Thyroid gland (tissue), 4 donors: ENCODE measurements at regions not wholly inside any gene's neighbourhood (a gene's known extent, or its start where the extent isn't known, plus 50 kb on each side); places are given as distances from the start of the nearest gene placed in this dataset.
"Not testable (repeated sequence)": the region's sequence is repeated elsewhere in the genome, so short reads cannot be mapped to it uniquely, and the experiment has no call there.

ENCODE experiments used
- DNase-seq, 2 donors: peaks; one replicate each; pipeline ENCODE4 v3.0.0-alpha.2; 2019
- H3K27ac ChIP-seq, 3 donors: fragments of 200-600 bp; sonication (generic); 1 replicate in 2 of 3; 2 replicates in 1 of 3; pipeline ENCODE4 v1.5.1; 2016 to 2019; ENCODE audit warnings: mild to moderate bottlenecking in 1 of 3, moderate library complexity in 1 of 3
- H3K27me3 ChIP-seq: fragments of 200-600 bp; sonication (generic); one replicate; pipeline ENCODE4 v1.5.1; 2019
- H3K36me3 ChIP-seq, 2 donors: fragments of 200-600 bp; sonication (generic); one replicate each; pipeline ENCODE4 v1.5.1; 2016 to 2019
- H3K4me1 ChIP-seq, 2 donors: fragments of 200-600 bp; sonication (generic); one replicate each; pipeline ENCODE4 v1.5.1; 2017 to 2019
- H3K4me3 ChIP-seq, 3 donors: fragments of 200-600 bp; sonication (generic); replicated peaks in 1 of 3; 1 replicate in 2 of 3; 2 replicates in 1 of 3; pipeline ENCODE4 v1.5.1; 2016; ENCODE audit warnings: mild to moderate bottlenecking in 1 of 3
- H3K9me3 ChIP-seq: fragments of 200-600 bp; sonication (generic); one replicate; pipeline ENCODE4 v1.5.1; 2017
- POLR2A ChIP-seq, 2 donors: fragments of 450-650 bp; IDR thresholded peaks; one replicate each; pipeline ENCODE4 v1.6.1; 2017; ENCODE audit warnings: antibody characterized with exemption in 2 of 2, mild to moderate bottlenecking in 2 of 2, moderate library complexity in 1 of 2
- WGBS, 2 donors: methylation state at CpG; one replicate each; pipeline ENCODE4 v1.1.5; 2017; 5-methylcytosine and 5-hydroxymethylcytosine counted together
- intact Hi-C: fragments of 100-400 bp; cut with DNase I; formaldehyde crosslinking; loops from one replicate; pipeline ENCODE4 v1.15.1; 2023
- TF ChIP-seq, protein P1 (sequence below), 6 experiments: fragments of 200-600 bp in 3 of 6; fragments of 450-650 bp in 3 of 6; sonication (generic) in 3 of 6; IDR thresholded peaks; one replicate each; pipeline ENCODE4 v1.5.1; 2016 to 2019; ENCODE audit warnings: antibody characterized with exemption in 6 of 6, mild to moderate bottlenecking in 2 of 6, inconsistent platforms in 1 of 6, moderate library complexity in 1 of 6

DNA sequence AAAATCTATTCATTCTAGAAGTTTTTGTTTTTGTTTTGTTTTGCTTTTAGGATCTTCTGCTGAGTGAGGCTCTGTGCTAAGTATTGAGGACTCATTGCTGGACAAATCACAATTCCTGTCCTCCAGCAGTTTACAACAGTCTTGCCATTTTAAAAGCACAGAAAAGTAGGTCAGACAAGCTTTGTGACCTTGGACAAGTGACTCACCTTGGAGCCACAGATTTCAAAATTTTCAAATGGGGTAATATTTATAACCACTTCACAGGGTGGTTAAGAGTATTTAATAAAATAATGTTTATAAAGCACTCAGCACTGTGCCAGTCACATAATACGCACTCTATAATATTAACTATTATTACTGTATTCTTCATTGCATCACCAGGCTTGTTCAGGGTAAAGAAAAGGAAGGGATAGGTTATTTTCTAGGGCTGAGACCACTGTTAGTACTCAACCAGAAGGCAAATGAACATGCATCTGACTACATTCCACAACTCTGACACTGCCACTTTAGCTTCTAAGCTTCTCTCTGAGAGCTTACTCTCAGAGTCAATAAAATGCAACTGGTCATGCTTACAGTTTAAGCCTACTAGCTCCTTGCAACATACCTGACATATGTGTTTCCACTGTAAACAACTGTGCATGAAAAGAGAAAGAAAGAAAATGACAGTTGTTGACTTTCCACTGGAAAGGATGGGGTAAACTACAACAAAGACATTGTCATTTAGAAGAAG, 63.2 kb upstream of the FIBIN start:
- 47 to 88% methylated on average over 1 of the region's 1 CpG for WGBS, 2 donors
- Histone ChIP-seq H3K36me3 (no peaks in the 10 kb centered on the region), H3K4me3 (no peak overlapping the region), H3K4me1 (peaks cover 3 to 6% of the 10 kb centered on the region in 2 donors), H3K9me3 (no peaks in the 10 kb centered on the region), H3K27me3 (no peaks in the 10 kb centered on the region), H3K27ac (no peak overlapping the region)
- no peak for TF ChIP-seq POLR2A (IDR thresholded peaks at IDR 0.05)
- TF ChIP-seq, protein P1, sequence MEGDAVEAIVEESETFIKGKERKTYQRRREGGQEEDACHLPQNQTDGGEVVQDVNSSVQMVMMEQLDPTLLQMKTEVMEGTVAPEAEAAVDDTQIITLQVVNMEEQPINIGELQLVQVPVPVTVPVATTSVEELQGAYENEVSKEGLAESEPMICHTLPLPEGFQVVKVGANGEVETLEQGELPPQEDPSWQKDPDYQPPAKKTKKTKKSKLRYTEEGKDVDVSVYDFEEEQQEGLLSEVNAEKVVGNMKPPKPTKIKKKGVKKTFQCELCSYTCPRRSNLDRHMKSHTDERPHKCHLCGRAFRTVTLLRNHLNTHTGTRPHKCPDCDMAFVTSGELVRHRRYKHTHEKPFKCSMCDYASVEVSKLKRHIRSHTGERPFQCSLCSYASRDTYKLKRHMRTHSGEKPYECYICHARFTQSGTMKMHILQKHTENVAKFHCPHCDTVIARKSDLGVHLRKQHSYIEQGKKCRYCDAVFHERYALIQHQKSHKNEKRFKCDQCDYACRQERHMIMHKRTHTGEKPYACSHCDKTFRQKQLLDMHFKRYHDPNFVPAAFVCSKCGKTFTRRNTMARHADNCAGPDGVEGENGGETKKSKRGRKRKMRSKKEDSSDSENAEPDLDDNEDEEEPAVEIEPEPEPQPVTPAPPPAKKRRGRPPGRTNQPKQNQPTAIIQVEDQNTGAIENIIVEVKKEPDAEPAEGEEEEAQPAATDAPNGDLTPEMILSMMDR (IDR thresholded peaks at IDR 0.05) = no peak
- no peak for DNase-seq
- intact Hi-C loops = no loop called here

DNA sequence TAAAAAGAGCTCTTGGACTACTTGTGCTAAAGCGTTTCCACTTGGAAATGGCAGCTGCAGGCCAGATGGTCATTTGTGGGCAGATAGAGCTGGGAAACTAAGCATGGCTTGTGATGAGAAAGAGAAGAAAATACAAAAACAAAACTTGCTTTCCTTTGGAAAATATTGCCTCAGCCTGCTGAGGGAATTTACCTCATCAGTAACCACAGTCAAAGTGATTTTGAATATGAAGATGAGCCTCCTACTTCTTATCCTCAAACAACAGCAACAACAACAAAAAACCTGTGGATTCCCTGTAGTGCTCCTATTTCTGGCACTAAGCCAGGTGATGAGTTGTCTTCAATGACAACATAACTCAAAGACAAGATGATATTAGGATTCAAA, 62.7 kb upstream of the FIBIN start:
- intact Hi-C loops = no loop called here
- Histone ChIP-seq H3K4me3 (no peak overlapping the region), H3K36me3 (no peaks in the 10 kb centered on the region), H3K9me3 (no peaks in the 10 kb centered on the region), H3K27ac (no peak overlapping the region), H3K27me3 (no peaks in the 10 kb centered on the region), H3K4me1 (peaks cover 3 to 6% of the 10 kb centered on the region in 2 donors)
- WGBS, 2 donors = 61 to 83% methylated on average over 1 of the region's 1 CpG
- no peak for TF ChIP-seq POLR2A (IDR thresholded peaks at IDR 0.05)
- TF ChIP-seq, protein P1 (IDR thresholded peaks at IDR 0.05) = no peak
- no peak for DNase-seq

DNA sequence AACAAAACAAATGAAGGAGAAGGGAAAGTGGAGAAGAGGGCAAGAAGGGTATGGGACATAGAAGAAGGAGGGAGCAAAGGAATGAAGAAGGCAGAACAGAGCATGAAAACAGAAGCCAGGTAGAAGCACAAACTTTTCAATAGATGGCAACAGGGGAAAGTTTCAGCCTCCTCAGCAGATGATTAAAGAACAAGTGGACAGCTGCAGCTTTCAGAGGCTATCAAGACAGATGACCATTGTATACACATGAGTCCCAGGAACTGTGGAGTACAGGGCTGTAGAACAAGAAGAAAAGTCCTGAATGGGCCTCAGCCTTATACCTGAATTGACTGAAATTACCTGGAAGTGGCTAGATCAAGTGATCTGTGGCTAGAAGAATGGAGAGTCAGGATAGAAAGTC, 62.0 kb upstream of the FIBIN start:
- no peaks in the 10 kb centered on the region for H3K9me3 ChIP-seq
- intact Hi-C loops = no loop called here
- H3K4me1 ChIP-seq = peaks cover 3 to 6% of the 10 kb centered on the region in 2 donors
- no peaks in the 10 kb centered on the region for H3K36me3 ChIP-seq
- H3K27me3 ChIP-seq = no peaks in the 10 kb centered on the region
- DNase-seq = no peak
- H3K27ac ChIP-seq = no peak overlapping the region
- TF ChIP-seq, protein P1 (IDR thresholded peaks at IDR 0.05) = no peak
- no peak for TF ChIP-seq POLR2A (IDR thresholded peaks at IDR 0.05)
- H3K4me3 ChIP-seq = no peak overlapping the region

DNA sequence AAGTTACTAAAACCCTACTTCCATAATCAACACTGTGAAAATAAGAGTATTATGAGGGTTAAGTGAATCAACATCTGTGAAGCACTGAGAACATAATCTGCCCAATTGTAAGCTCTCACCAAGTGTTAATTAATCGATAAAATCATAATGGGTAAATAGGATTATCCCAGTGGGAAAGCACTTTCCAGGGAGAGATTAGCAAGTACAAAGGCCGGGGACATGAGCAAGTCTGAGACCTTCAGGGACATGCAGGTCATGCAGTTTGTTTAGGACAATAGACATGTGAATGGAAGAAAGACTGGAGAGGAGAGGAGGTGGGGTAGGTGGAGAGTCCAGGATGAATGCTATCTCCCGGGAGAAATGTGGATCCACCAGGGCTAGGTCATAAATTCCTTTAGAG, 57.8 kb upstream of the FIBIN start:
- H3K36me3 ChIP-seq = no peaks in the 10 kb centered on the region
- H3K27ac ChIP-seq = no peak overlapping the region
- no peak overlapping the region for H3K4me3 ChIP-seq
- no peaks in the 10 kb centered on the region for H3K9me3 ChIP-seq
- DNase-seq = no peak
- WGBS, 2 donors = 62 to 72% methylated on average over 3 of the region's 3 CpGs
- intact Hi-C loops = no loop called here
- no peaks in the 10 kb centered on the region for H3K4me1 ChIP-seq
- no peak for TF ChIP-seq POLR2A (IDR thresholded peaks at IDR 0.05)
- TF ChIP-seq, protein P1 (IDR thresholded peaks at IDR 0.05) = no peak
- no peaks in the 10 kb centered on the region for H3K27me3 ChIP-seq

DNA sequence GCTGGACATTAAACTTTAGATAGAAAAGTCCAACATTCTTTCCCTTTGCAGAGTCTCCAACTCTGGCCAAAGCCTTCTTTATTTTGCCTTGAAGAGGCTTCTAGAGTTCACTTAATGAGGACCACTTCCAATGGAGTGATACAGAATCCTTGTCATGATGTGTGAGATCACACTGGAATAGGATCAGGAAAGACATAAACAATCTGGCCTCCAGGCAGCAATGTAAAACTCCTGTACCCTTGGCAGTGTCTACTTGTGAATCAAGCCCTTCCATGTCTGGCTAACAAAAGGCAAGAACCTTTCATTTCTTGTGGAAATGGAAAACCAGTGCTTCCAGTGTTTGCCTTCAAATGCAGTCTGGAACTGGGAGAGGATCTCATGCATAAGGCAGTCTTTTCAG, 56.5 kb upstream of the FIBIN start:
- Histone ChIP-seq H3K27me3 (no peaks in the 10 kb centered on the region), H3K36me3 (no peaks in the 10 kb centered on the region), H3K4me3 (no peak overlapping the region), H3K4me1 (no peaks in the 10 kb centered on the region), H3K9me3 (no peaks in the 10 kb centered on the region), H3K27ac (no peak overlapping the region)
- intact Hi-C loops = no loop called here
- no peak for TF ChIP-seq POLR2A (IDR thresholded peaks at IDR 0.05)
- TF ChIP-seq, protein P1 (IDR thresholded peaks at IDR 0.05) = no peak
- DNase-seq = no peak

DNA sequence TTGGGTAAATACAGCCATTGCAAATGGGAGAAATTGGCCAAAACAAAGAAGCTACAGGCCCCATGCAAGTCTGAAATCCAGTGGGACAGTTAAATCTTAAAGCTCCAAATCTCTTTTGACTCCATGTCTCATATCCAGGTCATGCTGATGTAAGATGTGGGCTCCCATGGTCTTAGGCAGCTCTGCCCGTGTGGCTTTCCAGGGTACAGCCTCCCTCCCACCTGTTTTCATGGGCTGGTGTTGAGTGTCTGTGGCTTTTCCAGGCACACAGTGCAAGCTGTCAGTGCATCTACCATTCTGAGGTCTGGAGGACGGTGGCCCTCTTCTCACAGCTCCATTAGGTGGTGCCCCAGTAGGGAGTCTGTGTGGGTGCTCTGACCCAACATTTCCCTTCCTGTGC, 53.4 kb upstream of the FIBIN start:
- H3K4me3 ChIP-seq, H3K27ac ChIP-seq, intact Hi-C loops, DNase-seq, H3K9me3 ChIP-seq, H3K36me3 ChIP-seq, H3K27me3 ChIP-seq: not testable (repeated sequence)
- 88 to 100% methylated on average over 1 of the region's 2 CpGs for WGBS, 2 donors
- H3K4me1 ChIP-seq = peaks cover 20 to 28% of the 10 kb centered on the region in 2 donors
